K562 (cell line): ENCODE measurements at regions not wholly inside any gene's neighbourhood (a gene's known extent, or its start where the extent isn't known, plus 50 kb on each side); places are given as distances from the start of the nearest gene placed in this dataset.

Source experiments
- ATAC-seq: fragments of 200-7000 bp; cut with Tn5 transposase; 3 replicates; pipeline ENCODE4 v1.9.1; 2020; ENCODE audit warnings: moderate library complexity
- BruUV-seq: library from RNA; stranded (reverse); fragments of 400-500 nt; replicated peaks from 2 replicates; lab custom pipeline; 2021; lab: Mats Ljungman, UMichigan
- CTCF ChIA-PET: fragments of 300-600 bp; formaldehyde crosslinking; extraction: SDS; loops from one replicate; lab custom pipeline; 2021; ENCODE audit warnings: low intra/inter-chr PET ratio; lab: Yijun Ruan, JAX
- POLR2A ChIA-PET: fragments of 300-600, 350-650 bp; sonication (Branson Sonifier 250); formaldehyde crosslinking; extraction: SDS; loops from one replicate; lab custom pipeline; 2021; ENCODE audit warnings: antibody characterized with exemption, inconsistent platforms; lab: Yijun Ruan, JAX
- DNase-seq, 4 experiments: peaks; one replicate each; pipeline versions ENCODE4 v3.0.0 to v3.0.0-alpha.2; 2011 to 2018; ENCODE audit warnings: low spot score in 3 of 4, mixed read lengths in 3 of 4; ENCODE audit errors: extremely low read depth in 1 of 4
- FAIRE-seq: peaks from 2 replicates; lab custom pipeline; 2011; peaks lifted over from hg19 to GRCh38; lab: Jason Lieb, UNC
- H2AFZ ChIP-seq: 2 replicates; pipeline ENCODE4 v1.6.0; 2011; ENCODE audit warnings: low read depth, low read length, control low read depth, inconsistent platforms
- H3K27ac ChIP-seq: fragments of 200-600 bp; 3 replicates; pipeline ENCODE4 v1.8.0; 2011; ENCODE audit warnings: low read depth, mild to moderate bottlenecking, control low read depth, inconsistent platforms, low read length, moderate library complexity, mixed read lengths; ENCODE audit errors: extremely low read depth
- H3K27me3 ChIP-seq, 2 experiments: fragments of 300-600 bp in 1 of 2; 2 replicates in 1 of 2; 3 replicates in 1 of 2; pipeline versions ENCODE4 v1.6.0 to v1.8.0; 2011; ENCODE audit warnings: inconsistent platforms in 2 of 2, low read length in 2 of 2, mild to moderate bottlenecking in 1 of 2, mixed read lengths in 1 of 2, moderate library complexity in 1 of 2; ENCODE audit not compliant: control insufficient read depth in 2 of 2, insufficient read depth in 2 of 2
- H3K36me3 ChIP-seq: fragments of 300-600 bp; 3 replicates; pipeline ENCODE4 v1.8.0; 2011; ENCODE audit warnings: mild to moderate bottlenecking, low read length, inconsistent platforms; ENCODE audit not compliant: control insufficient read depth, insufficient read depth
- H3K4me1 ChIP-seq, 2 experiments: fragments of 200-600 bp in 1 of 2; replicated peaks in 1 of 2; 2 replicates in 1 of 2; 3 replicates in 1 of 2; pipeline versions ENCODE4 v1.5.1 to v1.8.0; 2011; ENCODE audit warnings: inconsistent platforms in 2 of 2, low read length in 2 of 2, mild to moderate bottlenecking in 1 of 2, mixed read lengths in 1 of 2, moderate library complexity in 1 of 2; ENCODE audit not compliant: control insufficient read depth in 2 of 2, insufficient read depth in 2 of 2
- H3K4me2 ChIP-seq: 2 replicates; pipeline ENCODE4 v1.6.1; 2011; ENCODE audit warnings: low read length, control low read depth, inconsistent platforms, mixed read lengths; ENCODE audit not compliant: insufficient read depth
- H3K4me3 ChIP-seq: fragments of 200-600 bp; sonication (generic), shearing (Covaris generic); 2 replicates; pipeline ENCODE4 v1.5.1; 2016; ENCODE audit warnings: control low read depth, inconsistent platforms
- H3K79me2 ChIP-seq: fragments of 200-600 bp; 3 replicates; pipeline ENCODE4 v1.8.0; 2011; ENCODE audit warnings: low read length, inconsistent platforms; ENCODE audit not compliant: control insufficient read depth, insufficient read depth
- H3K9ac ChIP-seq, 2 experiments: 2 replicates each; pipeline versions ENCODE4 v1.6.0 to v1.6.1; 2011; ENCODE audit warnings: low read depth in 2 of 2, low read length in 2 of 2, control low read depth in 1 of 2, inconsistent platforms in 1 of 2, mild to moderate bottlenecking in 1 of 2, mixed read lengths in 1 of 2; ENCODE audit not compliant: insufficient read depth in 1 of 2
- H3K9me1 ChIP-seq: one replicate; pipeline ENCODE4 v1.6.0; 2011; ENCODE audit warnings: inconsistent platforms, mild to moderate bottlenecking, low read length, moderate library complexity; ENCODE audit not compliant: control insufficient read depth, insufficient read depth
- H3K9me3 ChIP-seq: replicated peaks from 2 replicates; pipeline ENCODE4 v1.5.1; 2011; ENCODE audit warnings: low read depth, low read length, inconsistent platforms; ENCODE audit not compliant: control insufficient read depth, insufficient read depth
- H4K20me1 ChIP-seq: replicated peaks from 2 replicates; pipeline ENCODE4 v1.6.1; 2011; ENCODE audit warnings: low read length, inconsistent platforms, mixed read lengths; ENCODE audit not compliant: control insufficient read depth, insufficient read depth
- ETV1 ChIP-seq: fragments of 450-650 bp; conservative IDR thresholded peaks from 2 replicates; pipeline ENCODE4 v1.6.1; 2016; ENCODE audit warnings: missing genetic modification characterization, control low read depth, low read depth, missing compliant biosample characterization
- KAT8 ChIP-seq: fragments of 450-650 bp; IDR thresholded peaks from 2 replicates; pipeline ENCODE4 v1.6.1; 2016; ENCODE audit warnings: low read depth, mild to moderate bottlenecking
- POLR2G ChIP-seq: fragments of 200-400 bp; formaldehyde crosslinking; IDR thresholded peaks from 2 replicates; pipeline ENCODE4 v1.6.1; 2017; ENCODE audit warnings: low read depth, mild to moderate bottlenecking, antibody characterized with exemption, low read length, moderate library complexity
- STAT6 ChIP-seq: sonication (generic); formaldehyde crosslinking; IDR thresholded peaks from 2 replicates; pipeline ENCODE4 v1.8.1; 2023; ENCODE audit warnings: mild to moderate bottlenecking, missing genetic modification reagents
- ZFP1 ChIP-seq: fragments of 450-650 bp; formaldehyde crosslinking; IDR thresholded peaks from 2 replicates; pipeline ENCODE4 v1.4.0; 2020; ENCODE audit warnings: mild to moderate bottlenecking, mixed read lengths
- WGBS: fragments of 100-300 bp; shearing (Covaris generic); methylation state at CpG from one replicate; pipeline ENCODE4 v1.1.6; 2016; ENCODE audit warnings: low coverage, mixed read lengths; ENCODE audit not compliant: insufficient coverage; ENCODE audit errors: missing lambda C conversion rate; 5-methylcytosine and 5-hydroxymethylcytosine counted together
- in situ Hi-C: fragments of 300-500 bp; cut with MboI; formaldehyde crosslinking; loops from 4 replicates; pipeline ENCODE4 v1.15.0; 2018; ENCODE audit warnings: inconsistent platforms, mixed read lengths
- intact Hi-C: fragments of 100-400 bp; cut with micrococcal nuclease; formaldehyde crosslinking; loops from 2 replicates; pipeline ENCODE4 v1.14.2; 2022

GRCh38 chr2:104701411-104701911 is 152.5 kb upstream of the POU3F3 start:
- DNase-seq (no peak), ATAC-seq (no peak), FAIRE-seq (no peak)
- ChIA-PET POLR2A (no interaction called here), CTCF (no interaction called here)
- no TSS peak for BruUV-seq
- H3K79me2 ChIP-seq = no peaks in the 10 kb centered on the region
- H3K27ac ChIP-seq = no peak overlapping the region
- H4K20me1 ChIP-seq = no peaks in the 10 kb centered on the region
- TF ChIP-seq ZFP1 (CRISPR knock-in tag) (no peak), POLR2G (no peak), ETV1 (tag) (no peak), STAT6 (CRISPR knock-in tag) (no peak), KAT8 (no peak)
- WGBS = 2% methylated on average over 19 of the region's 19 CpGs
- H3K36me3 ChIP-seq = no peaks in the 10 kb centered on the region
- H3K9ac ChIP-seq = no peak overlapping the region
- no peak overlapping the region for H2AFZ ChIP-seq
- no peaks in the 10 kb centered on the region for H3K4me1 ChIP-seq
- no peaks in the 10 kb centered on the region for H3K9me3 ChIP-seq
- H3K4me2 ChIP-seq = no peak overlapping the region
- intact Hi-C loops (no loop called here), in situ Hi-C loops (no loop called here)
- H3K27me3 ChIP-seq = peaks cover 0 to 13% of the 10 kb centered on the region in 2 experiments; a peak in 4 of 5 replicates
- H3K4me3 ChIP-seq = no peak overlapping the region
- H3K9me1 ChIP-seq = no peaks in the 10 kb centered on the region
